ENCODE measurements at regions not wholly inside any gene's neighbourhood (a gene's known extent, or its start where the extent isn't known, plus 50 kb on each side); places are given as distances from the start of the nearest gene placed in this dataset.

GRCh38 chr2:18784245-18784644, 194.9 kb upstream of the NT5C1B start:
- Histone ChIP-seq H3K79me2 (ENCODE audit: control insufficient read depth, insufficient read depth, low read length) (no peaks in the 10 kb centered on the region), H3K36me3 (ENCODE audit: control insufficient read depth in 2 of 2, extremely low read depth in 1 of 2, insufficient read depth in 2 of 2, low read length in 2 of 2) (no peaks in the 10 kb centered on the region), H3K9me3 (replicated peaks; ENCODE audit: control insufficient read depth, insufficient read depth, low read length) (no peaks in the 10 kb centered on the region), H3K9ac (replicated peaks; ENCODE audit: extremely low read depth, insufficient read depth, low read length) (no peak overlapping the region), H3K4me1 (ENCODE audit: control insufficient read depth, extremely low read depth, insufficient read depth, low read length) (no peaks in the 10 kb centered on the region), H3K4me3 (replicated peaks in 1 of 3; ENCODE audit: insufficient read depth in 1 of 3, low read depth in 1 of 3, low read length in 3 of 3) (no peak overlapping the region), H3K4me2 (ENCODE audit: insufficient read depth, low read length) (no peak overlapping the region), H3K27ac (ENCODE audit: insufficient read depth, low read depth, low read length) (no peak overlapping the region), H2AFZ (ENCODE audit: low read depth, low read length) (no peak overlapping the region), H3K9me1 (replicated peaks; ENCODE audit: control insufficient read depth, extremely low read depth, insufficient read depth, low read length) (no peaks in the 10 kb centered on the region), H4K20me1 (replicated peaks; ENCODE audit: control insufficient read depth, extremely low read depth, insufficient read depth, low read length) (no peaks in the 10 kb centered on the region), H3K27me3 (ENCODE audit: control insufficient read depth in 2 of 2, insufficient read depth in 2 of 2, low read length in 2 of 2) (no peaks in the 10 kb centered on the region)
- no peak for TF ChIP-seq JUN (IDR thresholded peaks at IDR 0.05; ENCODE audit: borderline replicate concordance, insufficient read depth, insufficient read length, low read depth)
- TF ChIP-seq POLR2AphosphoS5 (IDR thresholded peaks at IDR 0.05; ENCODE audit: insufficient read depth, low read depth, low read length), result no peak
- TF ChIP-seq FOS (IDR thresholded peaks at IDR 0.05; ENCODE audit: borderline replicate concordance, insufficient read depth, low read length), result no peak
- TF ChIP-seq POLR2A (IDR thresholded peaks at IDR 0.05; ENCODE audit: low read depth, low read length), result no peak
- TF ChIP-seq MYC (IDR thresholded peaks at IDR 0.05; ENCODE audit: low read depth, low read length), result no peak
- TF ChIP-seq GATA2 (IDR thresholded peaks at IDR 0.05; ENCODE audit: insufficient read depth, insufficient read length, low read depth, low read length), result no peak
- TF ChIP-seq EZH2 (IDR thresholded peaks at IDR 0.05; ENCODE audit: borderline replicate concordance, low read depth, low read length, severe bottlenecking), result no peak
- no peak for TF ChIP-seq CTCF (IDR thresholded peaks at IDR 0.05; ENCODE audit: extremely low read depth in 1 of 2, insufficient read depth in 1 of 2, low read depth in 1 of 2, low read length in 2 of 2)
- no peak for TF ChIP-seq MAX (IDR thresholded peaks at IDR 0.05; ENCODE audit: insufficient read depth, insufficient read length)
- ChIA-PET POLR2A (no interaction called here), CTCF (no interaction called here)
- no TSS peak for BruUV-seq (replicated peaks)
- DNase-seq (ENCODE audit: low read depth, low spot score) (no peak), FAIRE-seq (no peak)
- dilution Hi-C loops (cut with MboI; ENCODE audit: extremely low pct_ligation_motif_present, low sequenced_read_pairs) (no loop called here), intact Hi-C loops (cut with micrococcal nuclease) (no loop called here)

All from endothelial cell of umbilical vein (primary cell).